SKM-1 (cell line): ENCODE measurements at regions not wholly inside any gene's neighbourhood (a gene's known extent, or its start where the extent isn't known, plus 50 kb on each side); places are given as distances from the start of the nearest gene placed in this dataset.
"Not testable (repeated sequence)": the region's sequence is repeated elsewhere in the genome, so short reads cannot be mapped to it uniquely, and the experiment has no call there.

Experiments
- DNase-seq: peaks from one replicate; lab custom pipeline; 2025; ENCODE audit not compliant: unreplicated experiment; lab: John Stamatoyannopoulos, UW

- DNase-seq, result no peak
Measured at GRCh38 chr6:85983032-85983659, 340.5 kb upstream of the SYNCRIP start.

- DNase-seq, result no peak
Measured at GRCh38 chr6:85977661-85978060, 335.0 kb upstream of the SYNCRIP start.

- DNase-seq, result no peak
Measured at GRCh38 chr6:85975957-85976356, 333.3 kb upstream of the SYNCRIP start.

- no peak for DNase-seq
Measured at GRCh38 chr6:85971238-85971637, 328.6 kb upstream of the SYNCRIP start.

GRCh38 chr6:85966828-85967227 is 324.1 kb upstream of the SYNCRIP start:
- DNase-seq, result no peak

GRCh38 chr6:85961746-85962145 is 319.1 kb upstream of the SYNCRIP start:
- no peak for DNase-seq

GRCh38 chr6:85961125-85961524 is 318.4 kb upstream of the SYNCRIP start:
- DNase-seq, result no peak

GRCh38 chr6:85948481-85948880 is 305.8 kb upstream of the SYNCRIP start:
- no peak for DNase-seq

- no peak for DNase-seq
Measured at GRCh38 chr6:85945459-85946185, 302.9 kb upstream of the SYNCRIP start.

- no peak for DNase-seq
Measured at GRCh38 chr6:85944776-85945175, 302.1 kb upstream of the SYNCRIP start.

GRCh38 chr6:85942844-85943243 is 300.2 kb upstream of the SYNCRIP start:
- no peak for DNase-seq

GRCh38 chr6:85936916-85937315 is 294.2 kb upstream of the SYNCRIP start:
- no peak for DNase-seq

GRCh38 chr6:85923013-85923430 is 280.3 kb upstream of the SYNCRIP start:
- DNase-seq, result peak; percentile 49

GRCh38 chr6:85920782-85921181 is 278.1 kb upstream of the SYNCRIP start:
- no peak for DNase-seq

- DNase-seq, result no peak
Measured at GRCh38 chr6:85917522-85917921, 274.8 kb upstream of the SYNCRIP start.

- no peak for DNase-seq
Measured at GRCh38 chr6:85913001-85913400, 270.3 kb upstream of the SYNCRIP start.

- no peak for DNase-seq
Measured at GRCh38 chr6:85912582-85912981, 269.9 kb upstream of the SYNCRIP start.

- DNase-seq, result no peak
Measured at GRCh38 chr6:85911067-85911466, 268.4 kb upstream of the SYNCRIP start.

- DNase-seq, result not testable (repeated sequence)
Measured at GRCh38 chr6:85908120-85908519, 265.4 kb upstream of the SYNCRIP start.

- DNase-seq, result no peak
Measured at GRCh38 chr6:85892346-85892745, 249.7 kb upstream of the SYNCRIP start.

GRCh38 chr6:85887461-85887860 is 244.8 kb upstream of the SYNCRIP start:
- no peak for DNase-seq

GRCh38 chr6:85868685-85869084 is 226.0 kb upstream of the SYNCRIP start:
- DNase-seq, result no peak

GRCh38 chr6:85867595-85867994 is 224.9 kb upstream of the SYNCRIP start:
- no peak for DNase-seq
